Spleen (tissue), 11 donors: ENCODE measurements at regions not wholly inside any gene's neighbourhood (a gene's known extent, or its start where the extent isn't known, plus 50 kb on each side); places are given as distances from the start of the nearest gene placed in this dataset.

Experiments used
- DNase-seq: peaks from one replicate; pipeline ENCODE4 v3.0.0-alpha.2; 2020
- H3K27ac ChIP-seq, 8 donors: fragments of 200-600 bp; sonication (generic) in 7 of 8; 1 replicate in 4 of 8; 2 replicates in 4 of 8; pipeline versions ENCODE4 v1.5.0 to v1.8.0; 2016 to 2021; ENCODE audit warnings: inconsistent platforms in 4 of 8, mild to moderate bottlenecking in 4 of 8, moderate library complexity in 1 of 8
- H3K27me3 ChIP-seq, 7 donors: fragments of 200-600 bp; sonication (generic) in 6 of 7; replicated peaks in 1 of 7; 1 replicate in 4 of 7; 2 replicates in 3 of 7; pipeline versions ENCODE4 v1.5.0 to v1.8.0; 2016 to 2021; ENCODE audit warnings: inconsistent platforms in 3 of 7, mild to moderate bottlenecking in 1 of 7
- H3K36me3 ChIP-seq, 6 donors: fragments of 200-600 bp; sonication (generic) in 5 of 6; 1 replicate in 4 of 6; 2 replicates in 2 of 6; pipeline versions ENCODE4 v1.5.0 to v1.8.0; 2016 to 2021; ENCODE audit warnings: inconsistent platforms in 2 of 6
- H3K4me1 ChIP-seq, 6 donors: fragments of 200-600 bp; sonication (generic) in 5 of 6; 1 replicate in 3 of 6; 2 replicates in 3 of 6; pipeline versions ENCODE4 v1.5.0 to v1.8.0; 2016 to 2021; ENCODE audit warnings: inconsistent platforms in 3 of 6
- H3K4me3 ChIP-seq, 8 donors: fragments of 200-600 bp; sonication (generic) in 7 of 8; 1 replicate in 4 of 8; 2 replicates in 4 of 8; pipeline versions ENCODE4 v1.5.0 to v1.8.0; 2016 to 2021; ENCODE audit warnings: inconsistent platforms in 4 of 8, mild to moderate bottlenecking in 4 of 8, moderate library complexity in 2 of 8
- H3K9me3 ChIP-seq, 8 donors: fragments of 200-600 bp; sonication (generic) in 7 of 8; 1 replicate in 4 of 8; 2 replicates in 4 of 8; pipeline versions ENCODE4 v1.5.0 to v1.8.0; 2016 to 2021; ENCODE audit warnings: inconsistent platforms in 4 of 8
- CTCF ChIP-seq, 11 experiments: fragments of 200-600 bp in 7 of 11; fragments of 450-650 bp in 4 of 11; sonication (generic) in 4 of 11; IDR thresholded peaks in 8 of 11; conservative IDR thresholded peaks in 3 of 11; 1 replicate in 7 of 11; 2 replicates in 4 of 11; pipeline versions ENCODE4 v1.4.0 to v1.8.0; 2016 to 2021; ENCODE audit warnings: antibody characterized with exemption in 11 of 11, inconsistent platforms in 4 of 11, mild to moderate bottlenecking in 1 of 11
- POLR2A ChIP-seq, 3 donors: fragments of 450-650 bp; IDR thresholded peaks; one replicate each; pipeline ENCODE4 v1.5.1; 2017; ENCODE audit warnings: antibody characterized with exemption in 3 of 3, mild to moderate bottlenecking in 1 of 3
- POLR2AphosphoS5 ChIP-seq, 3 donors: sonication (generic); formaldehyde crosslinking; IDR thresholded peaks; one replicate each; pipeline ENCODE4 v1.5.1; 2017; ENCODE audit warnings: antibody characterized with exemption in 3 of 3
- WGBS, 5 donors: extraction: QIAGEN DNeasy Blood & Tissue Kit in 3 of 5; methylation state at CpG; one replicate each; pipeline versions ENCODE4 v1.1.5 to v1.1.7; 2013 to 2018; 5-methylcytosine and 5-hydroxymethylcytosine counted together
- intact Hi-C: fragments of 100-400 bp; cut with DNase I; formaldehyde crosslinking; loops from one replicate; pipeline ENCODE4 v1.15.0; 2023; ENCODE audit warnings: low total_unique reads
- donor health status: healthy with polysubstance abuse.
- donor health status: DM: no; HTN: no; CAD: no; lungs with moderate emphysema.
- donor health status: DM: no; HTN: no; CAD: no.
- donor health status: Bipolar disorder and iron deficiency.
- donor health status: healthy.
- donor health status: DM: no; HTN: no; CAD: no.
- donor health status: DM: yes; HTN: yes; CAD: no.

- intact Hi-C loops, result no loop called here
- H3K27ac ChIP-seq, result no peak overlapping the region
Measured at GRCh38 chr2:53379547-53379946, 388.1 kb upstream of the CHAC2 start.

GRCh38 chr2:53378791-53379190 is 388.8 kb upstream of the CHAC2 start:
- H3K4me3 ChIP-seq, result no peak overlapping the region
- H3K27ac ChIP-seq, result no peak overlapping the region
- TF ChIP-seq POLR2A (IDR thresholded peaks at IDR 0.05), result no peak
- no peak for TF ChIP-seq POLR2AphosphoS5 (IDR thresholded peaks at IDR 0.05)
- no peak for TF ChIP-seq CTCF (IDR thresholded peaks at IDR 0.05 in 8 of 11, conservative IDR thresholded peaks at IDR 0.05 in 3 of 11)
- no peak for DNase-seq
- H3K4me1 ChIP-seq, result no peaks in the 10 kb centered on the region
- peaks cover 0 to 12% (median 3%) of the 10 kb centered on the region in 8 donors for H3K9me3 ChIP-seq
- intact Hi-C loops, result no loop called here
- H3K27me3 ChIP-seq, result no peaks in the 10 kb centered on the region
- H3K36me3 ChIP-seq, result no peaks in the 10 kb centered on the region
- 75 to 83% (median 76%) methylated on average over 1 of the region's 1 CpG for WGBS, 5 donors

More at GRCh38 chr2:53379547-53379946, 388.1 kb upstream of the CHAC2 start:
- no peaks in the 10 kb centered on the region for H3K27me3 ChIP-seq
- TF ChIP-seq POLR2A (IDR thresholded peaks at IDR 0.05) (no peak), POLR2AphosphoS5 (IDR thresholded peaks at IDR 0.05) (no peak), CTCF (IDR thresholded peaks at IDR 0.05 in 8 of 11, conservative IDR thresholded peaks at IDR 0.05 in 3 of 11) (no peak)
- H3K36me3 ChIP-seq, result no peaks in the 10 kb centered on the region
- no peak for DNase-seq
- no peaks in the 10 kb centered on the region for H3K4me1 ChIP-seq
- no peak overlapping the region for H3K4me3 ChIP-seq
- H3K9me3 ChIP-seq, result peaks cover 0 to 12% (median 3%) of the 10 kb centered on the region in 8 donors

GRCh38 chr2:53373126-53373525 is 394.5 kb upstream of the CHAC2 start:
- H3K4me1 ChIP-seq, result no peaks in the 10 kb centered on the region
- WGBS, 5 donors, result 85 to 96% (median 90%) methylated on average over 1 of the region's 1 CpG
- intact Hi-C loops, result no loop called here
- DNase-seq, result no peak
- H3K4me3 ChIP-seq, result no peak overlapping the region
- H3K9me3 ChIP-seq, result peaks cover 0 to 12% (median 3%) of the 10 kb centered on the region in 8 donors
- no peaks in the 10 kb centered on the region for H3K27me3 ChIP-seq
- no peak overlapping the region for H3K27ac ChIP-seq
- TF ChIP-seq POLR2AphosphoS5 (IDR thresholded peaks at IDR 0.05) (no peak), POLR2A (IDR thresholded peaks at IDR 0.05) (no peak), CTCF (IDR thresholded peaks at IDR 0.05 in 8 of 11, conservative IDR thresholded peaks at IDR 0.05 in 3 of 11) (no peak)
- no peaks in the 10 kb centered on the region for H3K36me3 ChIP-seq

- intact Hi-C loops, result no loop called here
- H3K36me3 ChIP-seq, result no peaks in the 10 kb centered on the region
- no peaks in the 10 kb centered on the region for H3K4me1 ChIP-seq
- no peak overlapping the region for H3K27ac ChIP-seq
- TF ChIP-seq CTCF (IDR thresholded peaks at IDR 0.05 in 8 of 11, conservative IDR thresholded peaks at IDR 0.05 in 3 of 11), result no peak
- no peak for TF ChIP-seq POLR2AphosphoS5 (IDR thresholded peaks at IDR 0.05)
- no peak for TF ChIP-seq POLR2A (IDR thresholded peaks at IDR 0.05)
- 79 to 91% (median 87%) methylated on average over 3 of the region's 3 CpGs for WGBS, 5 donors
- H3K9me3 ChIP-seq, result peaks cover 0 to 28% (median 6%) of the 10 kb centered on the region in 8 donors
- H3K27me3 ChIP-seq, result no peaks in the 10 kb centered on the region
- H3K4me3 ChIP-seq, result no peak overlapping the region
- DNase-seq, result no peak
Measured at GRCh38 chr2:53366543-53366942, 401.1 kb upstream of the CHAC2 start.
